Endothelial cell of umbilical vein (primary cell): ENCODE measurements at regions not wholly inside any gene's neighbourhood (a gene's known extent, or its start where the extent isn't known, plus 50 kb on each side); places are given as distances from the start of the nearest gene placed in this dataset.

ENCODE experiments used
- BruUV-seq: library from RNA; stranded (reverse); fragments of 400-500 nt; replicated peaks from 2 replicates; lab custom pipeline; 2021; lab: Mats Ljungman, UMichigan
- CTCF ChIA-PET: fragments of 300-600, 350-600 bp; sonication (Branson Sonifier 250); formaldehyde crosslinking; loops from one replicate; lab custom pipeline; 2021; ENCODE audit warnings: antibody characterized with exemption, inconsistent platforms; lab: Charles Lee
- POLR2A ChIA-PET: fragments of 300-600, 350-600 bp; sonication (Branson Sonifier 250); formaldehyde crosslinking; loops from one replicate; lab custom pipeline; 2021; ENCODE audit warnings: antibody characterized with exemption, inconsistent platforms; lab: Charles Lee
- DNase-seq: peaks from one replicate; pipeline ENCODE4 v3.0.0-alpha.2; 2011; ENCODE audit warnings: low read depth, low spot score
- FAIRE-seq: peaks from 2 replicates; lab custom pipeline; 2011; peaks lifted over from hg19 to GRCh38; lab: Jason Lieb, UNC
- H2AFZ ChIP-seq: 2 replicates; pipeline ENCODE4 v1.6.0; 2012; ENCODE audit warnings: low read depth, low read length, control low read depth, inconsistent platforms
- H3K27ac ChIP-seq: 2 replicates; pipeline ENCODE4 v1.5.1; 2011; ENCODE audit warnings: low read depth, mild to moderate bottlenecking, control low read depth, low read length, moderate library complexity; ENCODE audit not compliant: insufficient read depth
- H3K27me3 ChIP-seq, 2 experiments: 2 replicates each; pipeline versions ENCODE4 v1.6.0 to v1.6.1; 2011; ENCODE audit warnings: low read length in 2 of 2, mixed read lengths in 1 of 2; ENCODE audit not compliant: control insufficient read depth in 2 of 2, insufficient read depth in 2 of 2
- H3K36me3 ChIP-seq, 2 experiments: 2 replicates in 1 of 2; 3 replicates in 1 of 2; pipeline ENCODE4 v1.5.1; 2011; ENCODE audit warnings: low read length in 2 of 2, mild to moderate bottlenecking in 1 of 2, moderate library complexity in 1 of 2; ENCODE audit not compliant: control insufficient read depth in 2 of 2, insufficient read depth in 2 of 2; ENCODE audit errors: extremely low read depth in 1 of 2
- H3K4me1 ChIP-seq: 3 replicates; pipeline ENCODE4 v1.5.1; 2011; ENCODE audit warnings: mild to moderate bottlenecking, low read length; ENCODE audit not compliant: control insufficient read depth, insufficient read depth; ENCODE audit errors: extremely low read depth
- H3K4me2 ChIP-seq: 2 replicates; pipeline ENCODE4 v1.6.1; 2011; ENCODE audit warnings: low read length, control low read depth, mixed read lengths; ENCODE audit not compliant: insufficient read depth
- H3K4me3 ChIP-seq, 3 experiments: fragments of 200-600 bp in 1 of 3; sonication (generic), shearing (Covaris generic) in 1 of 3; replicated peaks in 1 of 3; 2 replicates each; pipeline ENCODE4 v1.5.1; 2011 to 2016; ENCODE audit warnings: control low read depth in 3 of 3, low read length in 3 of 3, mild to moderate bottlenecking in 2 of 3, inconsistent platforms in 1 of 3, low read depth in 1 of 3, moderate library complexity in 1 of 3; ENCODE audit not compliant: insufficient read depth in 1 of 3
- H3K79me2 ChIP-seq: 2 replicates; pipeline ENCODE4 v1.6.0; 2012; ENCODE audit warnings: low read length, inconsistent platforms; ENCODE audit not compliant: control insufficient read depth, insufficient read depth
- H3K9ac ChIP-seq: replicated peaks from 2 replicates; pipeline ENCODE3; 2011; ENCODE audit warnings: low read length, control low read depth; ENCODE audit not compliant: insufficient read depth; ENCODE audit errors: extremely low read depth
- H3K9me1 ChIP-seq: replicated peaks from 3 replicates; pipeline ENCODE4 v1.6.0; 2011; ENCODE audit warnings: mild to moderate bottlenecking, low read length; ENCODE audit not compliant: control insufficient read depth, insufficient read depth; ENCODE audit errors: extremely low read depth
- H3K9me3 ChIP-seq: replicated peaks from 2 replicates; pipeline ENCODE4 v1.5.1; 2012; ENCODE audit warnings: low read length, inconsistent platforms; ENCODE audit not compliant: control insufficient read depth, insufficient read depth
- H4K20me1 ChIP-seq: replicated peaks from 2 replicates; pipeline ENCODE3; 2011; ENCODE audit warnings: mild to moderate bottlenecking, low read length; ENCODE audit not compliant: control insufficient read depth, insufficient read depth; ENCODE audit errors: extremely low read depth
- EZH2 ChIP-seq: IDR thresholded peaks from 2 replicates; pipeline ENCODE4 v1.6.1; 2012; ENCODE audit warnings: borderline replicate concordance, low read depth, mild to moderate bottlenecking, moderate library complexity, low read length, inconsistent platforms; ENCODE audit not compliant: severe bottlenecking
- FOS ChIP-seq: IDR thresholded peaks from 2 replicates; pipeline ENCODE4 v1.6.1; 2011; ENCODE audit warnings: mild to moderate bottlenecking, low read length, moderate library complexity, borderline replicate concordance; ENCODE audit not compliant: insufficient read depth
- POLR2A ChIP-seq: IDR thresholded peaks from 2 replicates; pipeline ENCODE4 v1.6.1; 2012; ENCODE audit warnings: low read depth, mild to moderate bottlenecking, control low read depth, low read length
- dilution Hi-C: fragments of 300-500 bp; cut with MboI; formaldehyde crosslinking; loops from one replicate; pipeline ENCODE4 v1.15.0; 2019; ENCODE audit warnings: low sequenced_read_pairs; ENCODE audit not compliant: extremely low pct_ligation_motif_present
- intact Hi-C: fragments of 100-400 bp; cut with micrococcal nuclease; formaldehyde crosslinking; loops from one replicate; pipeline ENCODE4 v1.10.0; 2022
- TF ChIP-seq, protein P1 (sequence below), 2 donors: IDR thresholded peaks; 1 replicate in 1 of 2; 2 replicates in 1 of 2; pipeline ENCODE4 v1.5.1; 2011; ENCODE audit warnings: low read length in 2 of 2, mild to moderate bottlenecking in 2 of 2, moderate library complexity in 2 of 2, control low read depth in 1 of 2, inconsistent platforms in 1 of 2, low read depth in 1 of 2; ENCODE audit not compliant: insufficient read depth in 1 of 2; ENCODE audit errors: extremely low read depth in 1 of 2

DNA sequence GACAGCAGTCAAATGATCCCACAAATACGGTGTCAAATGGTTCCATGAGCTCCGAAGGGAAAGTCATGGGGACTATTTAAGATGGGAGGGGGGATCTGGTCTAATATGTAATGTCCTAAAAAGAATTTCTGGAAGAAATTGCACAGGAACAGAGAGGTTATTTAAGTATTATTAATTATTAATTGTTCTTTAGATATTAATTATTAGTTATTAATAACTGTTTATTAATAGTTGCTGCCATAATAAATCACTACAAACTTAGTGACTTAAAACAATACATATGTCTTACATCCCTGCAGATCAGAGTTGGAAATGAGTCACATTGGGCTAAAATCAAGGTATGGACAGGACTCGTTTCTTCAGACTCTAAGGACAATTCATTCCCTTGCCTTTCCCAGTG lies 588.2 kb upstream of the NR2F2 start:
- ChIA-PET CTCF (no interaction called here), POLR2A (no interaction called here)
- Histone ChIP-seq H3K9me1 (no peaks in the 10 kb centered on the region), H3K79me2 (no peaks in the 10 kb centered on the region), H3K27ac (no peak overlapping the region), H3K9ac (no peak overlapping the region), H3K9me3 (no peaks in the 10 kb centered on the region), H3K4me1 (peaks cover 8% of the 10 kb centered on the region), H3K4me2 (no peak overlapping the region), H3K27me3 (no peaks in the 10 kb centered on the region), H4K20me1 (no peaks in the 10 kb centered on the region), H2AFZ (no peak overlapping the region), H3K4me3 (no peak overlapping the region), H3K36me3 (no peaks in the 10 kb centered on the region)
- no peak for DNase-seq
- no peak for FAIRE-seq
- dilution Hi-C loops = no loop called here
- BruUV-seq = no TSS peak
- TF ChIP-seq, protein P1, sequence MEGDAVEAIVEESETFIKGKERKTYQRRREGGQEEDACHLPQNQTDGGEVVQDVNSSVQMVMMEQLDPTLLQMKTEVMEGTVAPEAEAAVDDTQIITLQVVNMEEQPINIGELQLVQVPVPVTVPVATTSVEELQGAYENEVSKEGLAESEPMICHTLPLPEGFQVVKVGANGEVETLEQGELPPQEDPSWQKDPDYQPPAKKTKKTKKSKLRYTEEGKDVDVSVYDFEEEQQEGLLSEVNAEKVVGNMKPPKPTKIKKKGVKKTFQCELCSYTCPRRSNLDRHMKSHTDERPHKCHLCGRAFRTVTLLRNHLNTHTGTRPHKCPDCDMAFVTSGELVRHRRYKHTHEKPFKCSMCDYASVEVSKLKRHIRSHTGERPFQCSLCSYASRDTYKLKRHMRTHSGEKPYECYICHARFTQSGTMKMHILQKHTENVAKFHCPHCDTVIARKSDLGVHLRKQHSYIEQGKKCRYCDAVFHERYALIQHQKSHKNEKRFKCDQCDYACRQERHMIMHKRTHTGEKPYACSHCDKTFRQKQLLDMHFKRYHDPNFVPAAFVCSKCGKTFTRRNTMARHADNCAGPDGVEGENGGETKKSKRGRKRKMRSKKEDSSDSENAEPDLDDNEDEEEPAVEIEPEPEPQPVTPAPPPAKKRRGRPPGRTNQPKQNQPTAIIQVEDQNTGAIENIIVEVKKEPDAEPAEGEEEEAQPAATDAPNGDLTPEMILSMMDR (IDR thresholded peaks at IDR 0.05; ENCODE audit: extremely low read depth in 1 of 2, insufficient read depth in 1 of 2, low read depth in 1 of 2, low read length in 2 of 2) = no peak
- no peak for TF ChIP-seq EZH2
- intact Hi-C loops = no loop called here

DNA sequence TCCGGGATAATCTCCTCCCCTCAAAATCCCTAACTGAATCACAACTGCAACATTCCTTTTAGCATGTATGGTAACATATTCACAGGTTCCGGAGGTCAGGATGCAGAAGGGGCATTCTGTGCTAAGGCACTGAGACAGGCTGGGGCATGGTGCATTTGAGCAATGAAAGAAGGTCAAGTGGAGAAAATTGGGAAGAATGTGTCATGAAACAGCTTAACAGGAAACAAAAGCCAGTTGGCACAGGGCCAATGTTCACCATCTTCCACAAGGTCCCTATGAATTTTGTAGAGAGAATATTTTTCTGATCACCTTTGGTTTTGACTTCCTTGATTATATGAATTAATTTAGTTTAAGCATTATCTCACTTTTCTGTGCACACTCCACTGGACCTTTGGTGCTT lies 587.7 kb upstream of the NR2F2 start:
- Histone ChIP-seq H3K79me2 (no peaks in the 10 kb centered on the region), H3K9me1 (no peaks in the 10 kb centered on the region), H3K9me3 (no peaks in the 10 kb centered on the region), H3K27ac (no peak overlapping the region), H3K36me3 (no peaks in the 10 kb centered on the region), H2AFZ (no peak overlapping the region), H3K27me3 (no peaks in the 10 kb centered on the region), H3K4me1 (peaks cover 8% of the 10 kb centered on the region), H3K4me2 (no peak overlapping the region), H3K4me3 (no peak overlapping the region), H4K20me1 (no peaks in the 10 kb centered on the region), H3K9ac (no peak overlapping the region)
- intact Hi-C loops (no loop called here), dilution Hi-C loops (no loop called here)
- TF ChIP-seq FOS (peak; percentile 13), POLR2A (no peak)
- CTCF ChIA-PET = no interaction called here
- FAIRE-seq (peak; percentile 59), DNase-seq (peak; percentile 38)
- POLR2A ChIA-PET = no interaction called here
- BruUV-seq = no TSS peak
